H1 (cell line): ENCODE measurements at regions not wholly inside any gene's neighbourhood (a gene's known extent, or its start where the extent isn't known, plus 50 kb on each side); places are given as distances from the start of the nearest gene placed in this dataset.

Experiments used
- EZH2 ChIP-seq: fragments of 200-600 bp; sonication (generic); IDR thresholded peaks from 2 replicates; pipeline ENCODE4 v1.7.1; 2012; ENCODE audit warnings: low read depth, mild to moderate bottlenecking, moderate library complexity, low read length, inconsistent platforms; ENCODE audit not compliant: severe bottlenecking
- RAD21 ChIP-seq, 2 experiments: IDR thresholded peaks in 1 of 2; conservative IDR thresholded peaks in 1 of 2; 2 replicates each; pipeline ENCODE4 v1.6.1; 2011; ENCODE audit warnings: low read depth in 2 of 2, low read length in 2 of 2, improper control_type of control experiment in 1 of 2, inconsistent platforms in 1 of 2, mild to moderate bottlenecking in 1 of 2, moderate library complexity in 1 of 2
- RXRA ChIP-seq: IDR thresholded peaks from 2 replicates; pipeline ENCODE4 v1.6.1; 2011; ENCODE audit warnings: low read depth, mild to moderate bottlenecking, low read length, moderate library complexity; ENCODE audit not compliant: insufficient read depth
- SP4 ChIP-seq: IDR thresholded peaks from 2 replicates; pipeline ENCODE4 v1.6.1; 2012; ENCODE audit warnings: low read length, inconsistent platforms

DNA sequence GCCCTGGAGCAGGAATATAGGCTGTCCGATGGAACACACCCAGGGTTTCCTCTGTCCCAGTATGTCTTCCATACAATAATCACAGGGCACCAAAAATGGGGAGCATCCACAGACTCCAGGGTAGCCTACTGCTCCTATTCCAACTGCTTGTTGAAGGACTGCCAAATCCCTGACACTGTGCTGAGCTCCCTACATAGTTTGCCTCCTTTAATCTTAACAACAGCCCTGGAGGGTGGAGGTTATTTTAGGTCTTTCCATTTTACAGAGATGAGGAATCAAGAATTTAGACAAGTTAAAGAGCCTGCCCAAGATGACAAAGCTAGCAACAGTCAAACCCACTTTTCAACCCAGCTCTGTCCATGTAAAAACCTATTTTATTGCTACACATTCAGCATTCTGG, 790.4 kb downstream of the DIAPH3 start (continued):
- TF ChIP-seq RXRA, result no peak
- TF ChIP-seq SP4, result no peak
- TF ChIP-seq RAD21 (IDR thresholded peaks at IDR 0.05 in 1 of 2, conservative IDR thresholded peaks at IDR 0.05 in 1 of 2; ENCODE audit: low read depth in 2 of 2, low read length in 2 of 2), result no peak
- no peak for TF ChIP-seq EZH2
